Loucy (cell line): ENCODE measurements at regions not wholly inside any gene's neighbourhood (a gene's known extent, or its start where the extent isn't known, plus 50 kb on each side); places are given as distances from the start of the nearest gene placed in this dataset.

Experiments used
- H2AFZ ChIP-seq: fragments of 200-600 bp; sonication (generic); 2 replicates; pipeline ENCODE4 v1.6.0; 2016; ENCODE audit warnings: antibody characterized with exemption, mild to moderate bottlenecking, low read length, moderate library complexity
- H3F3A ChIP-seq: fragments of 200-600 bp; 2 replicates; pipeline ENCODE4 v1.6.0; 2016; ENCODE audit warnings: antibody characterized with exemption, low read depth, mild to moderate bottlenecking
- H3K27me3 ChIP-seq: fragments of 200-600 bp; sonication (generic); 2 replicates; pipeline ENCODE4 v1.6.1; 2014; ENCODE audit warnings: low read length, mild to moderate bottlenecking; ENCODE audit not compliant: insufficient read depth, poor library complexity, severe bottlenecking
- H3K36me3 ChIP-seq: fragments of 200-600 bp; sonication (generic); 2 replicates; pipeline ENCODE4 v1.6.1; 2016; ENCODE audit warnings: low read length; ENCODE audit not compliant: insufficient read depth
- H3K4me1 ChIP-seq: fragments of 200-600 bp; sonication (generic); 2 replicates; pipeline ENCODE4 v1.5.1; 2014; ENCODE audit warnings: low read length, mild to moderate bottlenecking; ENCODE audit not compliant: insufficient read depth, poor library complexity, severe bottlenecking
- H3K4me2 ChIP-seq: fragments of 200-600 bp; sonication (generic); 2 replicates; pipeline ENCODE4 v1.6.0; 2014; ENCODE audit warnings: antibody characterized with exemption, low read length, low read depth, mild to moderate bottlenecking; ENCODE audit not compliant: poor library complexity, severe bottlenecking
- H3K4me3 ChIP-seq: fragments of 200-600 bp; sonication (generic); 2 replicates; pipeline ENCODE4 v1.5.1; 2014; ENCODE audit warnings: low read length, mild to moderate bottlenecking, mixed read lengths; ENCODE audit not compliant: poor library complexity, severe bottlenecking
- H3K79me2 ChIP-seq: fragments of 200-600 bp; sonication (generic); 2 replicates; pipeline ENCODE4 v1.6.1; 2014; ENCODE audit warnings: low read length; ENCODE audit not compliant: insufficient read depth
- H3K9ac ChIP-seq: fragments of 200-600 bp; sonication (generic); 2 replicates; pipeline ENCODE4 v1.6.0; 2014; ENCODE audit warnings: mild to moderate bottlenecking, low read depth, low read length, moderate library complexity; ENCODE audit not compliant: poor library complexity, severe bottlenecking
- H3K9me2 ChIP-seq: fragments of 200-600 bp; sonication (generic); replicated peaks from 2 replicates; pipeline ENCODE4 v1.6.1; 2016; ENCODE audit warnings: low read depth, low read length, mixed read lengths
- H3K9me3 ChIP-seq: fragments of 200-600 bp; sonication (generic); 2 replicates; pipeline ENCODE4 v1.6.1; 2014; ENCODE audit warnings: mild to moderate bottlenecking, antibody characterized with exemption, low read length, low read depth; ENCODE audit not compliant: insufficient read depth
- H4K20me1 ChIP-seq: fragments of 200-600 bp; sonication (generic); 2 replicates; pipeline ENCODE4 v1.6.0; 2014; ENCODE audit warnings: antibody characterized with exemption, low read length, mild to moderate bottlenecking; ENCODE audit not compliant: insufficient read depth, poor library complexity, severe bottlenecking
- CTCF ChIP-seq: fragments of 200-600 bp; sonication (generic); conservative IDR thresholded peaks from 2 replicates; pipeline ENCODE4 v1.5.1; 2014; ENCODE audit warnings: mild to moderate bottlenecking, antibody characterized with exemption, low read length
- EZH2phosphoT487 ChIP-seq: fragments of 200-600 bp; IDR thresholded peaks from 2 replicates; pipeline ENCODE4 v1.6.1; 2018; ENCODE audit warnings: antibody characterized with exemption, mild to moderate bottlenecking, moderate library complexity, borderline replicate concordance

GRCh38 chr5:13640270-13640669 is 304.2 kb downstream of the DNAH5 start:
- H3K36me3 ChIP-seq = no peaks in the 10 kb centered on the region
- H3K9me3 ChIP-seq = no peaks in the 10 kb centered on the region
- no peaks in the 10 kb centered on the region for H3K9me2 ChIP-seq
- H3F3A ChIP-seq = no peaks in the 10 kb centered on the region
- H3K4me2 ChIP-seq = no peak overlapping the region
- H3K4me3 ChIP-seq = no peak overlapping the region
- H3K27me3 ChIP-seq = no peaks in the 10 kb centered on the region
- no peaks in the 10 kb centered on the region for H3K4me1 ChIP-seq
- TF ChIP-seq CTCF (no peak), EZH2phosphoT487 (no peak)
- H2AFZ ChIP-seq = no peak overlapping the region
- H3K79me2 ChIP-seq = no peaks in the 10 kb centered on the region
- H3K9ac ChIP-seq = no peak overlapping the region
- no peaks in the 10 kb centered on the region for H4K20me1 ChIP-seq

- Histone ChIP-seq H4K20me1 (no peaks in the 10 kb centered on the region), H3K9me3 (no peaks in the 10 kb centered on the region), H3F3A (no peaks in the 10 kb centered on the region), H3K9me2 (no peaks in the 10 kb centered on the region), H3K9ac (no peak overlapping the region), H3K4me3 (no peak overlapping the region), H3K27me3 (no peaks in the 10 kb centered on the region), H3K79me2 (no peaks in the 10 kb centered on the region), H3K4me2 (no peak overlapping the region), H3K36me3 (no peaks in the 10 kb centered on the region), H3K4me1 (no peaks in the 10 kb centered on the region), H2AFZ (no peak overlapping the region)
- no peak for TF ChIP-seq EZH2phosphoT487
- no peak for TF ChIP-seq CTCF
These were observed 311.8 kb downstream of the DNAH5 start for GRCh38 chr5:13632676-13633075.

GRCh38 chr5:13629218-13629617 is 315.3 kb downstream of the DNAH5 start:
- Histone ChIP-seq H3F3A (no peaks in the 10 kb centered on the region), H3K27me3 (no peaks in the 10 kb centered on the region), H3K9ac (no peak overlapping the region), H3K4me2 (no peak overlapping the region), H3K9me2 (no peaks in the 10 kb centered on the region), H3K9me3 (0 out of 2 replicates have a peak, but pooled peaks cover 4% of the 10 kb centered on the region), H3K4me3 (no peak overlapping the region), H2AFZ (no peak overlapping the region), H3K36me3 (no peaks in the 10 kb centered on the region), H3K4me1 (no peaks in the 10 kb centered on the region), H4K20me1 (no peaks in the 10 kb centered on the region), H3K79me2 (no peaks in the 10 kb centered on the region)
- TF ChIP-seq CTCF = no peak
- no peak for TF ChIP-seq EZH2phosphoT487
